Vagina (tissue), 2 donors: ENCODE measurements at regions not wholly inside any gene's neighbourhood (a gene's known extent, or its start where the extent isn't known, plus 50 kb on each side); places are given as distances from the start of the nearest gene placed in this dataset.
"Not testable (repeated sequence)": the region's sequence is repeated elsewhere in the genome, so short reads cannot be mapped to it uniquely, and the experiment has no call there.

Source experiments
- DNase-seq, 2 donors: peaks; one replicate each; pipeline ENCODE4 v3.0.0-alpha.2; 2017; ENCODE audit errors: extremely low spot score in 2 of 2
- H3K27ac ChIP-seq: fragments of 200-600 bp; sonication (generic); one replicate; pipeline ENCODE4 v1.5.1; 2019
- H3K27me3 ChIP-seq: fragments of 200-600 bp; sonication (generic); one replicate; pipeline ENCODE4 v1.5.1; 2019
- H3K36me3 ChIP-seq, 2 donors: fragments of 200-600 bp; sonication (generic); one replicate each; pipeline ENCODE4 v1.5.1; 2017 to 2019
- H3K4me1 ChIP-seq: fragments of 200-600 bp; sonication (generic); one replicate; pipeline ENCODE4 v1.5.1; 2019
- H3K4me3 ChIP-seq, 2 donors: fragments of 200-600 bp; sonication (generic); 1 replicate in 1 of 2; 2 replicates in 1 of 2; pipeline ENCODE4 v1.5.1; 2016 to 2019
- H3K9me3 ChIP-seq: fragments of 200-600 bp; sonication (generic); one replicate; pipeline ENCODE4 v1.5.1; 2019
- POLR2A ChIP-seq, 2 donors: fragments of 450-650 bp; IDR thresholded peaks; one replicate each; pipeline ENCODE4 v1.6.1; 2017; ENCODE audit warnings: antibody characterized with exemption in 2 of 2, mild to moderate bottlenecking in 2 of 2, moderate library complexity in 2 of 2
- POLR2AphosphoS5 ChIP-seq, 2 donors: sonication (generic); formaldehyde crosslinking; IDR thresholded peaks; one replicate each; pipeline ENCODE4 v1.9.0; 2017; ENCODE audit warnings: antibody characterized with exemption in 2 of 2, mild to moderate bottlenecking in 2 of 2, low read depth in 1 of 2; ENCODE audit not compliant: insufficient read depth in 1 of 2
- intact Hi-C: fragments of 100-400 bp; cut with DNase I; formaldehyde crosslinking; loops from one replicate; pipeline ENCODE4 v1.15.1; 2023
- TF ChIP-seq, protein P1 (sequence below), 3 experiments: fragments of 450-650 bp in 2 of 3; fragments of 200-600 bp in 1 of 3; sonication (generic) in 1 of 3; IDR thresholded peaks; one replicate each; pipeline ENCODE4 v1.5.1; 2017 to 2019; ENCODE audit warnings: antibody characterized with exemption in 3 of 3, mild to moderate bottlenecking in 2 of 3, moderate library complexity in 2 of 3

DNA sequence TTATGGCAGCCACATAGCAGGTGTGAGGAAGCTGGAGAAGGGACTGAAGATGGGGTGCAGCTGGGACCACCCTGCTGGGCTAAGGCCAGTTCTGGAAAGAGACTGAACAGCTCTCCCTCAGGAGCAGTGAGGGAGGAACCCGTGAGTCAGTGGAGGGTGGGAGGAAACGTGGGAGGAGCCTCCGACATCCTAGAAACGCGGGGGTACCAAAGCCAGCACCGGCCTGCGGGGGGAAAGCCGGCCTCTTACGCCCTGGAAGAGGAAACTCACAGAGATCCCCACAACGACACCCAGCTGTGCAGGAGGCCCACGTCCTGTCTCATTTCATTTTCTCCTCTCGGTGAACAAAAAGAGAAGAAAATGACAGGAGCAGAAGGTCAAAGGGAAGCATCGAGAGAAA lies 185.8 kb upstream of the IRX4 start:
- H3K4me3 ChIP-seq = no peak overlapping the region
- intact Hi-C loops = no loop called here
- H3K27ac ChIP-seq = no peak overlapping the region
- no peaks in the 10 kb centered on the region for H3K27me3 ChIP-seq
- no peaks in the 10 kb centered on the region for H3K4me1 ChIP-seq
- H3K9me3 ChIP-seq = no peaks in the 10 kb centered on the region
- H3K36me3 ChIP-seq = no peaks in the 10 kb centered on the region
- no peak for DNase-seq
- TF ChIP-seq, protein P1, sequence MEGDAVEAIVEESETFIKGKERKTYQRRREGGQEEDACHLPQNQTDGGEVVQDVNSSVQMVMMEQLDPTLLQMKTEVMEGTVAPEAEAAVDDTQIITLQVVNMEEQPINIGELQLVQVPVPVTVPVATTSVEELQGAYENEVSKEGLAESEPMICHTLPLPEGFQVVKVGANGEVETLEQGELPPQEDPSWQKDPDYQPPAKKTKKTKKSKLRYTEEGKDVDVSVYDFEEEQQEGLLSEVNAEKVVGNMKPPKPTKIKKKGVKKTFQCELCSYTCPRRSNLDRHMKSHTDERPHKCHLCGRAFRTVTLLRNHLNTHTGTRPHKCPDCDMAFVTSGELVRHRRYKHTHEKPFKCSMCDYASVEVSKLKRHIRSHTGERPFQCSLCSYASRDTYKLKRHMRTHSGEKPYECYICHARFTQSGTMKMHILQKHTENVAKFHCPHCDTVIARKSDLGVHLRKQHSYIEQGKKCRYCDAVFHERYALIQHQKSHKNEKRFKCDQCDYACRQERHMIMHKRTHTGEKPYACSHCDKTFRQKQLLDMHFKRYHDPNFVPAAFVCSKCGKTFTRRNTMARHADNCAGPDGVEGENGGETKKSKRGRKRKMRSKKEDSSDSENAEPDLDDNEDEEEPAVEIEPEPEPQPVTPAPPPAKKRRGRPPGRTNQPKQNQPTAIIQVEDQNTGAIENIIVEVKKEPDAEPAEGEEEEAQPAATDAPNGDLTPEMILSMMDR (IDR thresholded peaks at IDR 0.05) = no peak
- TF ChIP-seq POLR2AphosphoS5 (IDR thresholded peaks at IDR 0.05; ENCODE audit: insufficient read depth in 1 of 2, low read depth in 1 of 2) = no peak
- TF ChIP-seq POLR2A (IDR thresholded peaks at IDR 0.05) = no peak

DNA sequence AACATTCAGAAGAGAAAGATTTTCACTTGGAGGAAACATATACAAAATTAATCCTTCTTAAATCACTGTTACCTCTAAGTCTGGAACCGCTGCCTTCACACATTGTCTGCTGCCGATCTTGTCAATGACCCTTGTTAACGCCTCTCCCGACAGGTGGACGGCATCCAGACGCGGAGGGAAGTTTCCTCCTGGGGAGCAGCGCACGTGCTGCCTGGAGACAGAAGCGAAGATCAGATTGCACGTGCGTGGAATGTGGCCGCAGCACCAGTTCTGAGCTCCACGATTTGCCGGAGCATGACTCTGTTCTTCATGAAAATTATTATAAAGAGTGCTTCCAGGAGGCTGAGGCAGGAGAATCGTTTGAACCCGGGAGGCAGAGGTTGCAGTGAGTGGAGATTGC lies 183.6 kb upstream of the IRX4 start:
- TF ChIP-seq, protein P1 (IDR thresholded peaks at IDR 0.05) = no peak
- no peak for TF ChIP-seq POLR2AphosphoS5 (IDR thresholded peaks at IDR 0.05; ENCODE audit: insufficient read depth in 1 of 2, low read depth in 1 of 2)
- TF ChIP-seq POLR2A (IDR thresholded peaks at IDR 0.05) = no peak
- no peak overlapping the region for H3K27ac ChIP-seq
- DNase-seq = no peak
- no peak overlapping the region for H3K4me3 ChIP-seq
- H3K27me3 ChIP-seq = no peaks in the 10 kb centered on the region
- H3K36me3 ChIP-seq = no peaks in the 10 kb centered on the region
- intact Hi-C loops = no loop called here
- H3K4me1 ChIP-seq = no peaks in the 10 kb centered on the region
- no peaks in the 10 kb centered on the region for H3K9me3 ChIP-seq

DNA sequence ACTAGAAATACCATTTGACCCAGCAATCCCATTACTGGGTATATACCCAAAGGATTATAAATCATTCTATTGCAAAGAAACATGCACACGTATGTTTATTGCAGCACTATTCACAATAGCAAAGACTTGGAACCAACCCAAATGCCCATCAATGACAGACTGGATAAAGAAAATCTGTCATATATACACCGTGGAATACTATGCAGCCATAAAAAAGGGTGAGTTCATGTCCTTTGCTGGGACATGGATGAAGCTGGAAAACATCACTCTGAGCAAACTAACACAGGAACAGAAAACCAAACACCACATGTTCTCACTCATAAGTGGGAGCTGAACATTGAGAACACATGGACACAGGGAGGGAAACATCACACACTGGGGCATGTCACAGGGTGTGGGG lies 180.7 kb upstream of the IRX4 start:
- H3K9me3 ChIP-seq, H3K4me1 ChIP-seq, intact Hi-C loops, H3K27ac ChIP-seq, DNase-seq, H3K27me3 ChIP-seq, H3K36me3 ChIP-seq, H3K4me3 ChIP-seq: not testable (repeated sequence)

DNA sequence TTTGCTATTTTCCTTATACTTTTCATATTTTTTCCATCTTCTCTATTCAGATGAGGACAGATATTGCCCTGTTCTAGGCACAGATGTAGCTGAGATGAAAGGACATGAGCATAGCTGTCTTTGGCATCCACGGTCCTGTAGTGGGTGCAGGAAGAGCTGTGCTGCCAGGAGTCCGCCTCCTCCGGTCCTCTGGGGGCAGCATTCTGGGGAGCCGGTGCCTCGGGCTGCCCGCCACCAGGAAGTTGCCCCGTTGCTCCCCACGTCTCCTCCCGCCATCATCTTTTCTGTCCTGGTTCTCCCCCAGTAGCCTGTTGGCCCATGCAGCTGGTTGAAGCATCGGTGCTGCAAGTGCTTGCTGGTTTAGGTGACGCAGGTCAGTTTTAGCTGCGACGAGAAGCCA lies 170.0 kb upstream of the IRX4 start:
- DNase-seq = no peak
- Histone ChIP-seq H3K4me1 (no peaks in the 10 kb centered on the region), H3K9me3 (no peaks in the 10 kb centered on the region), H3K36me3 (no peaks in the 10 kb centered on the region), H3K27ac (no peak overlapping the region), H3K27me3 (no peaks in the 10 kb centered on the region), H3K4me3 (no peak overlapping the region)
- TF ChIP-seq, protein P1 (IDR thresholded peaks at IDR 0.05) = no peak
- TF ChIP-seq POLR2A (IDR thresholded peaks at IDR 0.05) (no peak), POLR2AphosphoS5 (IDR thresholded peaks at IDR 0.05; ENCODE audit: insufficient read depth in 1 of 2, low read depth in 1 of 2) (no peak)
- intact Hi-C loops = no loop called here

DNA sequence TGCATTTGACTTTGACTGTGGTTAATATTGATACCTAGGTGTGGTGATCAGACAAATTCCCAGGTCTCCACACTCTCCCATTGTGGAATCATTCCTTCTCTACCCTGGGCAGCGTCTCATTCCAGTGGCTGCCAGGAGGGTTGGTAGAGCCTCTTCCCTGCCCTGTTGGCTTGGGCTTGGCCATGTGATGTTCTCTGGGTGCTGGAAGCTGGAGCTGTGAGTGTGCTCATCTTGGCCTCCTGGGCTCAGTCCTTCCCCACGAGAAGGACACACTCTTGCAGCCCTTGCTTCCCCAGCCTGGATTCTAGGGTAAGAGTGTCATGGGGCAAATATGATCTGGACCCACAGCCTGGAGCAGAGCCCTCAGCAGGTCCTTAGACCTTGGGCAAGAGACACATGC lies 167.2 kb upstream of the IRX4 start:
- Histone ChIP-seq H3K9me3 (no peaks in the 10 kb centered on the region), H3K27me3 (no peaks in the 10 kb centered on the region), H3K4me1 (no peaks in the 10 kb centered on the region), H3K27ac (no peak overlapping the region), H3K4me3 (no peak overlapping the region), H3K36me3 (no peaks in the 10 kb centered on the region)
- TF ChIP-seq, protein P1 (IDR thresholded peaks at IDR 0.05) = no peak
- TF ChIP-seq POLR2AphosphoS5 (IDR thresholded peaks at IDR 0.05; ENCODE audit: insufficient read depth in 1 of 2, low read depth in 1 of 2) = no peak
- TF ChIP-seq POLR2A (IDR thresholded peaks at IDR 0.05) = no peak
- peak in 1 of 2 donors; percentile 54 for DNase-seq
- intact Hi-C loops = no loop called here

DNA sequence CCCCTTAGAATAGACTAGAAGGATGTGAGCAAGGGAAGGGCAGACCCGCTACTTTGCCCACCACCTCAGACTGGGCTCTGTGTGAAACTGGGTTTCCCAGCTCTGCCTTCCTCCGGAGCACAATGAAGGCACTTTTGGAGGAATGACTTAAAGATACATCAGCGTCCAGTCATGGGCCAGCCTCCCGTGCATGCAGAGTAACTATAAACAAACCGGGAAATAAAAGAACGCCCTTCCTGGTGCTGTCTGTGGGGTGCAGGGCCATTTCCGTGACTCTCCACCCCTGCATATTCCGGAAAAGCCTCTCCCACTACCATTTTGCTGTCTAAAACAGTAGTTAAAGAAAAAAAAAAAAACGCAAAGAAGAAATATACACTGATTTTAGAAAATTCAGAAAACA lies 165.9 kb upstream of the IRX4 start:
- Histone ChIP-seq H3K27ac (no peak overlapping the region), H3K36me3 (no peaks in the 10 kb centered on the region), H3K4me3 (no peak overlapping the region), H3K9me3 (no peaks in the 10 kb centered on the region), H3K4me1 (no peaks in the 10 kb centered on the region), H3K27me3 (no peaks in the 10 kb centered on the region)
- TF ChIP-seq POLR2A (IDR thresholded peaks at IDR 0.05) = no peak
- no peak for TF ChIP-seq POLR2AphosphoS5 (IDR thresholded peaks at IDR 0.05; ENCODE audit: insufficient read depth in 1 of 2, low read depth in 1 of 2)
- TF ChIP-seq, protein P1 (IDR thresholded peaks at IDR 0.05) = no peak
- no peak for DNase-seq
- intact Hi-C loops = no loop called here
